PC-3 (cell line): ENCODE measurements at regions not wholly inside any gene's neighbourhood (a gene's known extent, or its start where the extent isn't known, plus 50 kb on each side); places are given as distances from the start of the nearest gene placed in this dataset.

ENCODE experiments used
- EZH2 ChIP-seq: fragments of 300-600 bp; sonication (generic); IDR thresholded peaks from one replicate; pipeline ENCODE4 v1.6.1; 2017; ENCODE audit warnings: antibody characterized with exemption, mild to moderate bottlenecking, low read length; ENCODE audit not compliant: unreplicated experiment
- TF ChIP-seq, protein P1 (sequence below): fragments of 300-600 bp; sonication (generic); conservative IDR thresholded peaks from 2 replicates; pipeline ENCODE4 v1.5.1; 2017; ENCODE audit warnings: antibody characterized with exemption, low read depth, mild to moderate bottlenecking, low read length

DNA sequence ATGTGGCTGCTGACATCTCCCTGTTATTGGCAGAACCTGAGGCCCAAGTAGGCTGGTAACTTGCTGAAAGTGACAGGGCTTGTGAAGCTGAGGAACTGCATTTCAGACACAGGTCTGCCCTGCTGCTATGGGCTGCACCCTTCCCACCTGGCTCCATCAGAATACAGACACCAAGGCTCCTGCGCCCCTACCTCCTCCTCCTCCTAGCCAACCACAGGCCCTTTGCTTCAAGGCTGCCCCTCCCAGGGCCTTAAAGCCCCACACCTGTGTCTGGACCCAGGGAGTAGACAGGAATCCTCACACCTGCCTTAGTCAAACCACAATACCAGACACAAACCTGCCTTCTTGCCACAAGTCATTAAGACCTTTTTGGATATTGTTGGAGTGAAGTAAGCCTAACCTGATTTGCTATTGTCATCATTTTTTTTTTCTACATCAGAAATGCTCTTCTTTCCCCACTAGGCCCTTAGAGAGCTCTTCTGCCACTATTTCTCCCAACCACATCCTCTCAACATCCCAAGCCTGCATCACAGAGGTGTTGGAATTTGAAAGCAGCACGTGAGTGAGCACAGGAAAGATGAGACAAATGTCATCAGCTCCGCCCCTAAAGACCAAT is 489.7 kb downstream of the EIPR1 start:
- TF ChIP-seq, protein P1, sequence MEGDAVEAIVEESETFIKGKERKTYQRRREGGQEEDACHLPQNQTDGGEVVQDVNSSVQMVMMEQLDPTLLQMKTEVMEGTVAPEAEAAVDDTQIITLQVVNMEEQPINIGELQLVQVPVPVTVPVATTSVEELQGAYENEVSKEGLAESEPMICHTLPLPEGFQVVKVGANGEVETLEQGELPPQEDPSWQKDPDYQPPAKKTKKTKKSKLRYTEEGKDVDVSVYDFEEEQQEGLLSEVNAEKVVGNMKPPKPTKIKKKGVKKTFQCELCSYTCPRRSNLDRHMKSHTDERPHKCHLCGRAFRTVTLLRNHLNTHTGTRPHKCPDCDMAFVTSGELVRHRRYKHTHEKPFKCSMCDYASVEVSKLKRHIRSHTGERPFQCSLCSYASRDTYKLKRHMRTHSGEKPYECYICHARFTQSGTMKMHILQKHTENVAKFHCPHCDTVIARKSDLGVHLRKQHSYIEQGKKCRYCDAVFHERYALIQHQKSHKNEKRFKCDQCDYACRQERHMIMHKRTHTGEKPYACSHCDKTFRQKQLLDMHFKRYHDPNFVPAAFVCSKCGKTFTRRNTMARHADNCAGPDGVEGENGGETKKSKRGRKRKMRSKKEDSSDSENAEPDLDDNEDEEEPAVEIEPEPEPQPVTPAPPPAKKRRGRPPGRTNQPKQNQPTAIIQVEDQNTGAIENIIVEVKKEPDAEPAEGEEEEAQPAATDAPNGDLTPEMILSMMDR: no peak
- TF ChIP-seq EZH2: no peak
